CD14-positive monocyte (primary cell): ENCODE measurements at regions not wholly inside any gene's neighbourhood (a gene's known extent, or its start where the extent isn't known, plus 50 kb on each side); places are given as distances from the start of the nearest gene placed in this dataset.
"Not testable (repeated sequence)": the region's sequence is repeated elsewhere in the genome, so short reads cannot be mapped to it uniquely, and the experiment has no call there.

ENCODE experiments used
- DNase-seq, 3 donors: peaks; one replicate each; pipeline ENCODE4 v3.0.0-alpha.2; 2011 to 2022
- H2AFZ ChIP-seq: 2 replicates; pipeline ENCODE4 v1.6.0; 2012; ENCODE audit warnings: mild to moderate bottlenecking, low read depth, low read length, inconsistent platforms; ENCODE audit not compliant: insufficient read depth, poor library complexity, severe bottlenecking
- H3K27ac ChIP-seq, 2 donors: 1 replicate in 1 of 2; 2 replicates in 1 of 2; pipeline ENCODE4 v1.5.1; 2012 to 2013; ENCODE audit warnings: low read length in 2 of 2, control low read depth in 1 of 2, inconsistent platforms in 1 of 2, low read depth in 1 of 2, mild to moderate bottlenecking in 1 of 2
- H3K27me3 ChIP-seq, 2 donors: one replicate each; pipeline versions ENCODE4 v1.6.0 to v1.6.1; 2011 to 2013; ENCODE audit warnings: low read length in 2 of 2; ENCODE audit not compliant: control insufficient read depth in 2 of 2, insufficient read depth in 2 of 2
- H3K36me3 ChIP-seq, 2 donors: replicated peaks in 1 of 2; 1 replicate in 1 of 2; 2 replicates in 1 of 2; pipeline versions ENCODE4 v1.5.1 to v1.6.1; 2012 to 2013; ENCODE audit warnings: low read length in 2 of 2, control low read depth in 1 of 2, inconsistent platforms in 1 of 2, mild to moderate bottlenecking in 1 of 2; ENCODE audit not compliant: insufficient read depth in 2 of 2, control insufficient read depth in 1 of 2
- H3K4me1 ChIP-seq, 2 donors: 1 replicate in 1 of 2; 2 replicates in 1 of 2; pipeline versions ENCODE4 v1.5.1 to v1.6.1; 2012 to 2013; ENCODE audit warnings: low read length in 2 of 2, control low read depth in 1 of 2, inconsistent platforms in 1 of 2, mild to moderate bottlenecking in 1 of 2, moderate library complexity in 1 of 2; ENCODE audit not compliant: insufficient read depth in 2 of 2, control insufficient read depth in 1 of 2
- H3K4me2 ChIP-seq: replicated peaks from 2 replicates; pipeline ENCODE3; 2012; ENCODE audit warnings: low read length, moderate library complexity, mild to moderate bottlenecking; ENCODE audit not compliant: poor library complexity, severe bottlenecking; ENCODE audit errors: extremely low read depth
- H3K4me3 ChIP-seq, 3 experiments: fragments of 200-600 bp in 1 of 3; sonication (generic) in 1 of 3; replicated peaks in 1 of 3; 1 replicate in 2 of 3; 2 replicates in 1 of 3; pipeline ENCODE4 v1.5.1; 2011 to 2013; ENCODE audit warnings: low read length in 3 of 3, mild to moderate bottlenecking in 3 of 3, control low read depth in 2 of 3, low read depth in 2 of 3, inconsistent platforms in 1 of 3, moderate library complexity in 1 of 3
- H3K79me2 ChIP-seq: 2 replicates; pipeline ENCODE4 v1.6.0; 2012; ENCODE audit warnings: mild to moderate bottlenecking, control low read depth, inconsistent platforms, low read length, moderate library complexity; ENCODE audit not compliant: insufficient read depth
- H3K9ac ChIP-seq: 2 replicates; pipeline ENCODE4 v1.6.0; 2017; ENCODE audit warnings: low read length, mild to moderate bottlenecking; ENCODE audit not compliant: insufficient read depth, poor library complexity, severe bottlenecking
- H3K9me3 ChIP-seq, 2 donors: replicated peaks in 1 of 2; 1 replicate in 1 of 2; 2 replicates in 1 of 2; pipeline versions ENCODE4 v1.5.1 to v1.6.1; 2012 to 2013; ENCODE audit warnings: low read length in 2 of 2, control low read depth in 1 of 2; ENCODE audit not compliant: control insufficient read depth in 1 of 2, insufficient read depth in 1 of 2
- H4K20me1 ChIP-seq: 2 replicates; pipeline ENCODE4 v1.6.0; 2012; ENCODE audit warnings: mild to moderate bottlenecking, low read length, control low read depth, moderate library complexity; ENCODE audit not compliant: insufficient read depth
- H3K27ac Mint-ChIP-seq, 7 donors: one replicate each; pipeline ENCODE4 v1.8.0; 2020; ENCODE audit warnings: mild to moderate bottlenecking in 7 of 7, mixed read lengths in 7 of 7, moderate library complexity in 6 of 7, inconsistent platforms in 2 of 7
- H3K27me3 Mint-ChIP-seq, 3 donors: one replicate each; pipeline ENCODE4 v1.8.0; 2021 to 2022; ENCODE audit warnings: low read depth in 3 of 3, mild to moderate bottlenecking in 3 of 3, mixed read lengths in 3 of 3, moderate library complexity in 3 of 3, inconsistent platforms in 1 of 3
- H3K36me3 Mint-ChIP-seq, 2 donors: one replicate each; pipeline ENCODE4 v1.8.0; 2020; ENCODE audit warnings: mixed read lengths in 2 of 2, inconsistent platforms in 1 of 2, mild to moderate bottlenecking in 1 of 2
- H3K4me1 Mint-ChIP-seq: one replicate; pipeline ENCODE4 v1.8.0; 2020; ENCODE audit warnings: mild to moderate bottlenecking, mixed read lengths
- H3K4me3 Mint-ChIP-seq, 2 donors: one replicate each; pipeline ENCODE4 v1.8.0; 2020; ENCODE audit warnings: mild to moderate bottlenecking in 2 of 2, mixed read lengths in 2 of 2, moderate library complexity in 1 of 2
- H3K9me3 Mint-ChIP-seq, 7 donors: one replicate each; pipeline ENCODE4 v1.8.0; 2020 to 2022; ENCODE audit warnings: mixed read lengths in 7 of 7, mild to moderate bottlenecking in 6 of 7, moderate library complexity in 6 of 7, inconsistent platforms in 2 of 7
- CTCF ChIP-seq: fragments of 200-600 bp; IDR thresholded peaks from one replicate; pipeline ENCODE4 v1.8.0; 2022; ENCODE audit warnings: antibody characterized with exemption, mild to moderate bottlenecking
- WGBS: methylation state at CpG from one replicate; pipeline ENCODE4 v1.1.5; 2013; ENCODE audit warnings: missing lambda C conversion rate; ENCODE audit not compliant: insufficient coverage; 5-methylcytosine and 5-hydroxymethylcytosine counted together
- intact Hi-C, 2 donors: fragments of 100-400 bp; cut with micrococcal nuclease; formaldehyde crosslinking; loops; one replicate each; pipeline versions ENCODE4 v1.15.0 to v1.15.1; 2023

GRCh38 chr16:24653725-24654124 is 75.7 kb upstream of the TNRC6A start:
- Histone ChIP-seq H3K27ac (no peak overlapping the region), H3K4me3 (no peak overlapping the region), H3K9me3 (no peaks in the 10 kb centered on the region), H4K20me1 (no peaks in the 10 kb centered on the region), H3K27me3 (no peaks in the 10 kb centered on the region), H2AFZ (no peak overlapping the region), H3K4me1 (no peaks in the 10 kb centered on the region), H3K4me2 (no peak overlapping the region), H3K79me2 (no peaks in the 10 kb centered on the region), H3K36me3 (no peaks in the 10 kb centered on the region), H3K9ac (no peak overlapping the region)
- Mint-ChIP-seq H3K27ac (no peak overlapping the region), H3K9me3 (peaks cover 0 to 4% (median 0%) of the 10 kb centered on the region in 7 donors), H3K27me3 (peaks cover 3 to 8% (median 5%) of the 10 kb centered on the region in 3 donors), H3K4me1 (no peaks in the 10 kb centered on the region), H3K36me3 (no peaks in the 10 kb centered on the region), H3K4me3 (no peak overlapping the region)
- intact Hi-C loops = no loop called here
- DNase-seq = no peak
- TF ChIP-seq CTCF = no peak
- WGBS = 83% methylated on average over 3 of the region's 4 CpGs

DNA sequence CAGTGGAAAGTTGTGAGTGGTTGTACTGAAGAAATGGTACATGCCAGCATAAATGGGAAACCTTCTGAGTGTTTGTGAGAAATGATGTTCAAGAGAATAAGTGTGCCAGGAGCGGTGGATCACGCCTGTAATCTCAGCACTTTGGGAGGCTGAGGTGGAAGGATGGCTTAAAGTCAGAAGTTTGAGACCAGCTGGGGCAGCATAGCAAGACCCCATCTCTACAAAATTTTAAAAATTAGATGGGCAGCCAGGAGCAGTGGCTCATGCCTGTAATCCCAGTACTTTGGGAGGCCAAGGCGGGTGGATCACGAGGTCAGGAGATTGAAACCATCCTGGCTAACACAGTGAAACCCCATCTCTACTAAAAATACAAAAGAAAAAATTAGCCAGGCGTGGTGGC is 63.5 kb upstream of the TNRC6A start:
- H3K27ac Mint-ChIP-seq, H3K9ac ChIP-seq, H3K36me3 Mint-ChIP-seq, H4K20me1 ChIP-seq, DNase-seq, intact Hi-C loops, H3K9me3 Mint-ChIP-seq, H3K4me1 ChIP-seq, H3K9me3 ChIP-seq, H3K36me3 ChIP-seq, H2AFZ ChIP-seq, H3K27me3 ChIP-seq, H3K4me3 ChIP-seq, H3K27ac ChIP-seq, H3K4me2 ChIP-seq, H3K4me1 Mint-ChIP-seq, H3K79me2 ChIP-seq, H3K4me3 Mint-ChIP-seq: not testable (repeated sequence)
- peaks cover 8 to 12% (median 12%) of the 10 kb centered on the region in 3 donors for H3K27me3 Mint-ChIP-seq
- WGBS = 100% methylated on average over 1 of the region's 5 CpGs
